Stimulated activated CD8-positive, alpha-beta memory T cell treated with anti-CD3 and anti-CD28 coated beads, Interleukin-4, amount 100 ng/mL, for 24 hours (primary cell): ENCODE measurements at regions not wholly inside any gene's neighbourhood (a gene's known extent, or its start where the extent isn't known, plus 50 kb on each side); places are given as distances from the start of the nearest gene placed in this dataset.

Experiments
- DNase-seq: peaks from one replicate; pipeline ENCODE4 v3.0.0-alpha.2; 2020; ENCODE audit warnings: low read depth

DNA sequence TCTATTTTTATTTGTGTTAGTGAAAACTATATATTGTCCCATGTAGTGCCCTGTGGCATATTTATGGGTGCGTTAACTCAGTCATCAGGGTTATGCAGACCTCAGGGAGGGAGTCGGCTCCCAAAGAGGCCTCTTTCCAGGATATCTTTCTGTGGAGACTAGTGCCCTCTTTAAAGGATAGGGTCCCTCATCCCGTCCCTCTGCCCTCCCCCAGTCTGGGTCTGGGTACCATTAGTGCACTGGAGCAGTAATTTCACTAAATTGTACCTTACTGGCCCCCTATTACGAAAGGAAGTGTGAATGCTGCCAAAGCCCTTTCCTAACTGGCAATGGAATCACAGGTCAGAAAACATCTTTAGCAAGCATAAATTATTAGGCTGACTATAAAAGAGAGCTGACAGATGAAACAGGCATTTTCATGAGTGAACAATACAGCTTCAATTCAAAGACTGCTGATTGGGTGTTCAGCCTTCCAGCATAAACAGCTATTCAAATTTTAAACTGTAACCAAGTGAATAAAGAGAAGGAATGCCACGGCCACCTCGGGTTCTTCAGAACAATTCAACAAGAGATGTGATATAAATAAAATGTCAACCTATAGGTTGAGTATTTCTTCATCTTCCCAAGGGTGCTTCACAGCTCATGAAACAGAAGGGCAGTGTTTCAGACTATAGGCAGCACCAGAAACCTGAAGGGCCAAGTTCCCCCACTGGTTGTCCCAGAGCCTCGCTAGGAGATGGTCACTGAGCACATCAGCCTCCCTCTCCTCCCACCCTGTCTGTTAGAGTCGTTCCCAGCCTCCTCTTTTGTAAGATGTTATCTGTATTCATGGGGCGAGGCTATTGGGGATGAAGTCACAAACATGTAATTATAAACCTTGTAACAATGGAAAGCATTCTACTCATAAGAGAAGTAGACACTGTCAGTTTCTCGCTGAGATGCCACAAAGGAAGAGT is 318.7 kb downstream of the TMEM161B start:
- DNase-seq: no peak

DNA sequence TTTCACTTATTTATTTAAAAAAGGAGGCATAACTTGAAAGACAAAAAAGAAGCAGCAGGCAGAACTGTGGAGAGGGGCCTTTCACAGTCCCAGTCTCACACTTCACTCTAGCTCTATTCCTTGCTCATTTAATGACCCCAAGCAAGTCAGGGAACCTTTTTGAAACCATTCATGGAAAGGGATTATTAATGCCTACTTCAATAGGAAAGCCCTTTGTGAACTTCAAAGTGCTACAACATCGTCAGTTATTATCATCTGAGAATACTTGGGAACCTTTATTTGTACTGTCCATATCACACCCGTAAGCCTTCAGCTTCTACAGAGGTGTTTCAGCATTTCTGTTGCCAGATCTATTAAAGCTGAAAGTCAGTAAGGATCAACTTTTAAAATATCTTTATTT is 320.2 kb downstream of the TMEM161B start:
- DNase-seq: no peak

DNA sequence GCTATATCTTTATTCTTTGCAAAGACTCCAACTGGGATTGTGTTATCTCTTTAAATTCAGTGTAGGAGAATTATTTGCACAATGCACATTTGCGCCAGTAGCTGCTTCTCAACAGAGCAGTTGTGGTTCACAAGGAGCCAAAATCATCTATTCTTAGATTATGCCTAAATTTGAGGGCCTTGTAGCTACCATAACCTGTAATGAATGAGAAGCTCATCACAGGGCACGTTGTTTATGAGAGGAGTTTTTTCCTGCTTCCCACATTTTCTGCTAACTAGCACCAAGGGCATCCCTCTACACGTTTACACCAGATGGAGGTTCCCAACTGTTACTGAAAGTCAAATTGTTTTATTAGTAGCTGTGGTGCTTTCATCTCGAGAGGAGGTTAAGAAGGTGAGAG is 322.4 kb downstream of the TMEM161B start:
- no peak for DNase-seq

- DNase-seq: no peak
Observed at GRCh38 chr5:87945286-87945650, 323.4 kb downstream of the TMEM161B start.

GRCh38 chr5:87944553-87945285 is 323.9 kb downstream of the TMEM161B start:
- DNase-seq: no peak

GRCh38 chr5:87940775-87941174 is 327.9 kb downstream of the TMEM161B start:
- DNase-seq: no peak

GRCh38 chr5:87936667-87937066 is 332.0 kb downstream of the TMEM161B start:
- no peak for DNase-seq

- DNase-seq: no peak
Observed at GRCh38 chr5:87924436-87924835, 344.2 kb downstream of the TMEM161B start.

DNA sequence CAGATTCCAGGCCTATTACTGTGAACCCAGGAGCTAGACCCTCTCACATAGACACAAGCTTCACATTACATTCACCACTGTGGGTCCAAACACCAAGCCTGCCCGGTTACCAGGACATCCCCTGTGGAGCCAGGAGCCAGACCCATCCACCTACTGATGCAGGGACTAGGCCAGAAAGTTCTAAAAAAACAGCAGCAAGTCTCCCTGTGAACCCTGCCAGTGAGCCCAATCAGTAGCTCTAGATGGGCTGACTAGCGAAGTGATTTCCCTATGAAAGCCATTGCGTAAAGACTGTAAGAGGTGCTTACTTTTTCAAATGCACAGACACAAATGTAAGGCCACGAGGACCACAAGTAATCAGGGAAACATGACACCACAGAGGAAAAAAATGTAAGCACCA is 352.3 kb downstream of the TMEM161B start:
- no peak for DNase-seq

DNA sequence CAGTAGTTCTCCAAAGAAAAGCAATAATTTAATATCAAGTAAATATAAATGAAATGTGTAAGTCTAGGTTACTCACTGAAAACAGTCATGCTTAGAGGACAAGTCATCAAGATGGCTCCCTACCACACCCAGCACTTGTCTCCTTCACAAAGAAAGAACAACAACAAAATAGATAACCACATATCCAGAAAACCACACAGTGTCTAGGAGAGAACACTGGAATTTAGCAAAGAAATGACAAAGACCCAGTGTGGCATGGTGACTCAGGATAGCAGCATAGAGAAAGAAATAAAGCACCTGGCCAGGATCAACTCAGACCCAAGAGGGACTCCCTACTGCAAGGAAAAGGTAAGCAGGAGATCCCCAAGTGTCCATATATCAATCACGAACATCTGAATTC is 356.2 kb downstream of the TMEM161B start:
- no peak for DNase-seq

DNA sequence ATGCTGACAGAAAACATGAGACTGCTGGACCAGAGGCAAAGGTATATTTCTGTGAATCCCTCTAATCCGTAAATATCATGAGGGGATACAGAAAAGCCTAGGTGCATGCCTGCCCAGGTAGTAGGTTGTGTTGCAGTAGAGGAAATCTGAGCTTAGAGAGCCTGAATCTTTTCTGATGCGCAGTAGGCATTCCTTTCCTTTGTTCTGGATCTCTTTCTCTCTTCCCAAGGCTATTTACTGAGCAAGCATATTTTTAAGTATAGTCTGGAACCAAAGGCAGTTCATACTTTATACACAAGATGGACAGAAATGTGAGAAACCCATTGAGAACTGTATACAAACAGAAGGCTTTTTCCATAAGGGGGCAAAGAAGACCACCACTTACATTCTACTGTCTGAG is 359.3 kb downstream of the TMEM161B start:
- no peak for DNase-seq

DNA sequence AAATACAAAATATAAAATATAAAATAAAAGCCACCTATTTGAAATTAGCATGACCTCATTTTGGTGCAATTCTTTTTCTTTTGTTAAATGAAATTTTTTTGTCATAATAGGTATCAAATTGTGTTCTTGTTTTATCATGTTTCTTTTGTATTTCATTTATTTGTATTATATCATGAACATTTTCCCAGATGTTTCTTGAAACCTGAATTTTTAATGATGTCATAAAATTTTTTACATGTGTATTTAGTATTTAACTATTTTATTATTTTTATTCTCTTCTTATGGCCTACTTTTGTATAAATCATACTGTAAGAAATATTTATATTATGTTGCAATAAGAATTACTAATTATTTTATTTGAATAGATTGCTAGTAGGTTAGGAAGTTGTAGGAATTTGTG is 361.7 kb downstream of the TMEM161B start:
- no peak for DNase-seq

GRCh38 chr5:87900419-87900818 is 368.2 kb downstream of the TMEM161B start:
- DNase-seq: no peak

GRCh38 chr5:87899721-87900131 is 368.9 kb downstream of the TMEM161B start:
- no peak for DNase-seq

GRCh38 chr5:87899208-87899661 is 369.4 kb downstream of the TMEM161B start:
- no peak for DNase-seq

GRCh38 chr5:87898574-87898973 is 370.1 kb downstream of the TMEM161B start:
- no peak for DNase-seq

DNA sequence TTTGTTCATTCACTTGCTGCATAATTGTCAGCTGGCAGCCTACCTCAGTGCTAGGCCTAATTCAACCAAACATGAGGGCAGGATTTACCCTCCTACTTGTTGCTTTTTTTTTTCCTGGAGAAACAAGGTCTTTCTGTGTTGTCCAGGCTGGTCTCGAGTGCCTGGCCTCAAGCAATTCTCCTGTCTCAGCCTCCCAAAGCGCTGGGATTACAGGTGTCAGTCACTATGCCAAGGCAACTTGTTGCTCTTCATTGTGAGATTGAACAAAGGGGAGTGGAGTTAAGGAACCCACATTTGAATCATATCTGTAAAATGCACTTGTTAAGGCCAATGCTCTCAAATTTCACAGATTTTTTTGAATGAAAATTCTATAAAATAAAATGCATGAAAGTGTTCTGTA is 380.5 kb downstream of the TMEM161B start:
- no peak for DNase-seq

DNA sequence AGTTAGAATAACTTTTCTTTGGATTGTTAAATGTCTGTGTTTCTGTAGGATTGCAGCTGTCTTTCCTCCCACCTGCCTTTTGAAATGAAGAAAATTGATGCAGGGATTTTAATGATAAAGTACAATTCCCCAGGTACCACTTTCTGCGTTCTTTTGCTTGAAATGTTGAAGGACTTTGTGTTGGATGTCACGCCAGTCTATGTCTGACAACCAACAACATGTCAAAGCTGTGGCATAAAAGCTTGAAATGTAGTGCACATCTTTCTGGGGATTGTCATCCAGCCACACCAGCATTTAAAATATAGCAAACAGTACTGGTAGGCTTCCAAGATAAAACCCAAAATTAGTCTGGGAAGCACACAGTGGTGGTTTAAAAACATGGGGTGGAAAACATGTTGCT is 381.4 kb downstream of the TMEM161B start:
- no peak for DNase-seq

DNA sequence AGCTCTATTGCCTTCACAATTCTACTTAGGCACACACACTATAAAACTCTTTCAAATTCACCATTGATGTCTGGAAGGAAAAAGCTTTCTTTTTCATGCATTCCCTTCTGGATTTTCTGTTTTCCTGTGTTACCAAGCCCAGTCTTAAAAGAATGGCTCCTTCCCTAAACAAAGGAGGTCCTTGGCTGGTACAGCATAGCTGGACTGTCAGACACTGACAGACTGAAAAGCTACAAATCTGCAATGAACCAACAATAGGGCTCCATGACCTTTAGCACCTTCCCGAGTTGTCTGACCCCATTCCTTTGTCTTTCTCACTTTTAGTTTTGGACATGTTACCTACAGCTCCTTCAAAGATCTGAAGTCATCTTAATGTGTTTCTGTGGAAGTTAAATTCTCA is 382.5 kb downstream of the TMEM161B start:
- no peak for DNase-seq

- no peak for DNase-seq
Observed at GRCh38 chr5:87885758-87886157, 382.9 kb downstream of the TMEM161B start.

- DNase-seq: no peak
Observed at GRCh38 chr5:87877495-87877894, 391.1 kb downstream of the TMEM161B start.

- no peak for DNase-seq
Observed at GRCh38 chr5:87877023-87877422, 391.6 kb downstream of the TMEM161B start.

- no peak for DNase-seq
Observed at GRCh38 chr5:87876616-87877015, 392.0 kb downstream of the TMEM161B start.
